HuH-7.5 (cell line): ENCODE measurements at regions not wholly inside any gene's neighbourhood (a gene's known extent, or its start where the extent isn't known, plus 50 kb on each side); places are given as distances from the start of the nearest gene placed in this dataset.
"Not testable (repeated sequence)": the region's sequence is repeated elsewhere in the genome, so short reads cannot be mapped to it uniquely, and the experiment has no call there.

ENCODE experiments used
- DNase-seq: peaks from one replicate; pipeline ENCODE4 v3.0.0; 2011; ENCODE audit warnings: low spot score

DNA sequence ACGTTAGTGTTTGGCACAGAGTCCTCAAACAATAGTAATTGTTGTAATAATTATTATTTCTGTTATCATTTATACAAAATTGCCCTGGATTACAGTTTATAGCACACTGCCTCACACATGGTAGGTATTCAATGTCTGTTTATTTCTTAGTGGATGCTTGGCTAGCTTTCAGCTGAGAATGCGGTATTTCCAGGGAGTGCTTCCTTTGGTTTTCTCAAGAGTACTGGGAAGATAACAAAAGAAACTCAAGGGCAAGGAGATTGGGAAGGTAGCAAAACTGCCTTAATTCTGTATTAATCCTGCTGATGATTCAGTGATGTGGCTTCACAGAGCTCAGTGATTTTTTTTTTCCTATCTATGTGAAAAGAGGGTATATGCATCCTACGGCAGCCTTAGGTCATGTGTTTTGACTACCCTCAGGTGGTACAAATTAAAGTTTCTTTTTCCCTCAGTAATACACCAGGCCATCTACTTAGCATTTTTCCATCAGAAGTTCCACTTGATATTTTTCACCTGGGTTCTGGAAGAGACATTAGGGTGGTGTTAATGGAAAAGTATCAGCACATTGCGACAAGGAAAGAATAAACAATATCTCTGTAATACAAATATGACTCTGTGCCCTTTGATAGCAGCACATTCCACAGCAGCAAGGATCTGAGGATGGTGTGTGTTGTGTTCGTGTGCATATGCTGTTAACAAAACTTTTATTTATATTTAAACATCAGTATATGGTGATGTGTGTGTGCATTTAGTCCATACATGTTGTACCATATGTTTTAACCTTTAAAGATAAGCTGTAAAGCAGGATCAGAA, 124.3 kb upstream of the RASGEF1B start:
- no peak for DNase-seq

GRCh38 chr4:81595287-81595686, 123.6 kb upstream of the RASGEF1B start:
- DNase-seq = no peak

GRCh38 chr4:81594490-81595159, 122.9 kb upstream of the RASGEF1B start:
- no peak for DNase-seq

GRCh38 chr4:81592701-81593100, 121.0 kb upstream of the RASGEF1B start:
- no peak for DNase-seq

DNA sequence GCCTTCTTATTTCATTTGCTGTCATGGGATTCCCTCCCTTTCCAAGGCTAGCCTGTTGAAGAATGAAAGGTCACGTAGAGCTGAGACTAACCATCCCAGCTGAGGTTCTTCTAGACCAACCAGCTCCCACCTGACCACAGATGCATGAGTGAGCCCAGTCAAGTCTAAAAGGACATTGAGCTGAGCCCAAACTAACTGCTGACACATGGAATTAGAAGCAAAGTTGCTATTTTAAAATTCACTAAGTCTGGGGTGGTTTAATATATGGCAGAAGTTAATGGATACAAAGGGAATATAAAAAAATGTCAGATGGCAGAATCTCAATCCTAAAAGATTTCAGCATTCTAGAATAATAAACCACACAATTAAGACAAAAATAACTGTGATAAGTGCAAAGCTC, 118.9 kb upstream of the RASGEF1B start:
- DNase-seq = no peak

DNA sequence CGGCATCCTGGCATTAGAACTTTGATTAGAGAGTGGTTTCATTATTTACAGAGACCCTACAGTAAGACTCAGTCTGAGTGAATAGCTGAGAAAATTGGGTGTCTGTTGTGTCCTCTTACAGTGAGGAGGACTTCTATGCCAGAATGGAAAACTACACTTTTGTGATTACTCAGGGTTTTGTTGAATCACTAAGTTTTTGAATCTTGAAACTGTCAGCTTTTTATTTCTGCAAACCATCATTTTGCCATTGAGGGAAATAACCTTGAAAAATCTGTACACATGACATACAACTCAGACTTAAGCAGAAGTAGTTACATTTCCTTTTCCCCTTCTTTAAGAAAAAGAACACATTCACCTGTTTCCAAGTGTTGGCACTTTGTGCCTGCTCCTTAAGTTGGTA, 117.6 kb upstream of the RASGEF1B start:
- DNase-seq = no peak

- no peak for DNase-seq
Measured at GRCh38 chr4:81586706-81587105, 115.0 kb upstream of the RASGEF1B start.

GRCh38 chr4:81580994-81581374, 109.3 kb upstream of the RASGEF1B start:
- not testable (repeated sequence) for DNase-seq

- DNase-seq = no peak
Measured at GRCh38 chr4:81580346-81580993, 108.8 kb upstream of the RASGEF1B start.

DNA sequence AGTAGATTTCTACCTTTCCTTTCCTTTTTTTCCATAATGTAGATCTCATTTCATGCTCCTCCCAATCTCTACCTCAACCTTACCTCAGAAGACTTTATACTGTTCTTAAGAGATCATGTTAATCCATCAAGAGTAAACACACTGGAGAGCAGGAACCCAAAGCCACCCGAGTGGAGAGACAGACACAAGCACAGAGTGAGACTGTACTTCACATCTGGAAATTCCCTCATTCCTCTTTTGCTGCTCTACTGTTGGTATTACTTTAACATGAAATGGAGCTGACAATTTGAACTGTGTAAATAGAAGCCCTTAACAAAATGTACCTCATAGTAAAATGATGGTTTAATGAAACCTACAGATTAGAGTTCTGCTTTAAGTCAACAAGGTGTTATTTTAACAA, 105.7 kb upstream of the RASGEF1B start:
- DNase-seq = no peak

GRCh38 chr4:81574991-81575390, 103.3 kb upstream of the RASGEF1B start:
- no peak for DNase-seq

DNA sequence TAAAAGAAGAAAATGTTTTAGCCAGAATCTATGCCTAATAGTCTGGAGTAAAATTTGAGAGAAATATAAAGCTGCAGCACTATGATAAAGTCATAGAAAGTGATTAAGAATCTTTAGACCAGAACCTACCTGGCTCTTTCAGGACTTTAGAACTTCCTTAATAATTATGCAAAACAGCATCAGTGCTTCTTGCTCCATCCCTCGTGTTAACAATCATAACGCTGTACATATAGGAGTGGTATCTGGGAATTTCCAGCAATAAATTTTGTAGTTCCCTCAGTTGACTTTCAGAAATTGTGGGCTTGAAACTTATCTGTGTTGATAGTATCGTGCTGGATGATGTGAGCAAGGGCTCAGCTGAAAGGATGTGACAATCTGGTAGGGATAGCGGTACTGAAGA, 102.1 kb upstream of the RASGEF1B start:
- DNase-seq = no peak

GRCh38 chr4:81572402-81572801, 100.7 kb upstream of the RASGEF1B start:
- DNase-seq = no peak

- no peak for DNase-seq
Measured at GRCh38 chr4:81571105-81571504, 99.4 kb upstream of the RASGEF1B start.

DNA sequence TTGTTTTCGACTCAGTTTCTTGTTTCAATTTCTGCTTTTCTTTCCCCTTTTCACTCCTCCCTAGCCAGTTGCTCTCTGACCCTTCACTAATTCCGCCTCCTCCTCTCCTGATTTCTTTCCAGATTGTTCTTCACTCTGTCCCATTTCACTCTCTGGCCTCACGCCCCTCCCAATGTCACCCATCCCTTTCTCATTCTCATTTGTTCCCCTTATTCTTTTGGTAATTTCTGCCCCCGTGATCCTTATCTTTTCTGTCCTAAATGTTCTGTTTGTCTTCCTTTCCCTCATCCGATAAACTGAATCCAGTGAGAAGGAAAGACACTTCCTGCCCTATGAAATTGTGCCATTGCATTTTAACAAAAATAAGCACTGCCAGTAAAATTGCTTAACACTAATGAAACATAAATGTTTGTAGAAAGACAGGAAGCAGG, 94.5 kb upstream of the RASGEF1B start:
- DNase-seq = no peak

DNA sequence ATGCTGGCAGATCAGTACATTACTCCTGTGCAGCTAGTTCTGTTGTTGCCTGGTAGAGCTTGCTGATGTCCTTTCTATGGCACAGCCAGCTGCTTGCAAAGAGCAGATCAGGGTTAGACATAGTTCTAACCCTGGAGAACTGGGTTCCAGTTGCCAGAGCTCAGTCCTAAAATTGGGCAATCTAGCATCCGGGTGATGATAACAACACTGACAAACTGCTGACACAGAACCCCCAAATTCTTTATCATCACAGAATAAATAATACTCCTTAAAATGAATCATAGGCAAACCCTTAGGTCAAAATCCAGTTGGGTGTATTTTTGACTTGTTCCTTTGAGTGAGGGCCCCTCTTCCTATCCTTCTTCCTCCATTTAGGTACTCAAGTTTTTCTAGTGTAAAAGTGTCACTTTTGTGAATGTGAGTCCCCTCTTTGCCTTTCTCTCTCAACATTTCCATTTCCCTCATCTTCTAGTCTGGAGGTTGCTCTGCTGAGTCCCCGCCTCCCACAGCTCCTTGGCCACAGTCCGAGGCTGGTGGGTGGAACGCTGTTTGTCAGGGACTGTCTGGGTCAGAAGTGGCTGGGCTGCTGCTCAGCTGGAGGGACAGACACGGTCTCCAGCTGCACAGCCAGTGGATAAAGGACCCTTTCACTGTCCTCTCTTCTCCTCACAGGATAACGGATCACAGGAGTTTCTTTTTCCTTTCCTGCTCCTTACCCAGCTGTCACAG, 93.6 kb upstream of the RASGEF1B start:
- no peak for DNase-seq

- no peak for DNase-seq
Measured at GRCh38 chr4:81564025-81564424, 92.3 kb upstream of the RASGEF1B start.

DNA sequence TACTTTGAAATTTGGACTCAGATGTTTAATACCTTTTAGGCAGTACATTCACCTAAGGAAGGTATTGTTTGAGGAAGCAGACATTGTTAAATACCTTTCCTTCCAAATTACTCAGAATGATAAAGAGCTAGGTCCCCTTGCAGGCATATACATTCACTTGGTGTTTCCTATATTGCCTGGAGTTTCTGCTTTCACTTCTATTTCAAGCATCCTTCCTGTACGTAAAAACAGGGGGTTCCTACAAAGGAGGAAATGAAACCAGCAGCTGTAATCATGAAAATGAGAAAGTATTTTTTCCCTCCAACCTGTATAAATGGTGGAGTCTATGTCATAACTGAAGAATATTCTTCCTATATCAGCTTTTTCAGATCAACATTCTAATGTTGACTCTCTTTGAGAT, 90.4 kb upstream of the RASGEF1B start:
- no peak for DNase-seq

DNA sequence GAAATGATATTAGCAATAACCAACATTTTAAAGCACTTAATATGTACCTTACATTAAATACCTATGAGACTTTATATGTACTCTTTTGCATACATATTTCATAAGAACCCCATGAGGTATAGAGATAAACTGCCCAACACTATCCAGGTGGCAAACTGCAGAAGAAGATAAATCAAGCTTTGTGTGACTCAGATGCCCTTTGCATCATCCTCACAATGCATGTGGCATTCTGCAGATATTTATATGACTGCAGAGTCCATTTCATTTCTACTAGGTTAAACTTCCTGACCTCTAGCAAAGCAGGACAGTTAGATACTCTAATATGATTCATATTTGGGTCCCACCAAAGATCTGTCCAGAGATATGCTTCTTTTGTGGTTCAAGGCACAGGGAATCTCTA, 85.6 kb upstream of the RASGEF1B start:
- no peak for DNase-seq

DNA sequence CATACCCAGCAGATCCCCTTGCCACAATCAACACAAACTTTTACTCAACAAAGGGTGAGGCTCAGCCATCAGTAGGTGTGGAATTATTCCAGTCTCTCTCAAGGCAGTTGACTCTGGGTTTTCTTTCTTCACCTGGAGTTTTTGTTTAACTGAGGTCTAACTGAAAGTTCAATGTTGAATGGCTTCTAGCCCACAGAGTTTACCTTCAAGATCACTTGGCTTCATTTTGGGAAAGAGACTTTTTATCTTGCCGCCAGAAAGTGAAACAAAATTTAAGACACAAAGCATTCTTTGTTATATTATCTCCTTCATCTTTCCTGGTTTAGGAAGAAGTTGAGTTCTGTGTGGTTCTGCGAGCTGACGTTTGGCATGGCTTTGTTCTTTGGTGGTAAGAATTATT, 83.8 kb upstream of the RASGEF1B start:
- no peak for DNase-seq

DNA sequence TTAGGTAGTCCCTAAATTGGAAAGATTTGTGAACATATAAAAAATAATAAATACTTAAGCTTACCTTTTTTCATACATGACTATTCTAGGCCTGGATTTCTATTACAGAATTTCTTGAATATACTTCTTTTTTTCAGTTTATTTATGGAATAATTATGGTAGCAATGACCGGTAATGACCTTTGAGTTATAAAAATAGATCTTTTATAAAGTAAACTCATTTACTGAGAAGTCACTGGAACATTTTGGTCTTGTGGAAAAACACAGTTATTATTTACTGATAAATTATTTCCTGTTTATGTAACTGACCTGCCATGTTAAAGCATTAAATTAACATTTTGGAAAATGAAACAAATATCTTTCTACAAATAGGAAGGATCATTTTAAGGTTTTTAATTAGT, 80.4 kb upstream of the RASGEF1B start:
- DNase-seq = no peak

- no peak for DNase-seq
Measured at GRCh38 chr4:81550388-81550859, 78.7 kb upstream of the RASGEF1B start.
